Activated CD4-positive, alpha-beta T cell treated with anti-CD3 and anti-CD28 coated beads, Interleukin-2, Interleukin-6, amounts not matched to agents 100 ng/mL and 50 ng/mL, durations not matched to agents 16 hours and 8 hours (primary cell): ENCODE measurements at regions not wholly inside any gene's neighbourhood (a gene's known extent, or its start where the extent isn't known, plus 50 kb on each side); places are given as distances from the start of the nearest gene placed in this dataset.

ENCODE experiments used
- DNase-seq: peaks from one replicate; pipeline ENCODE4 v3.0.0-alpha.2; 2020

- DNase-seq = no peak
Observed at GRCh38 chr2:16007167-16007934, 67.0 kb downstream of the MYCN start.

- no peak for DNase-seq
Observed at GRCh38 chr2:16006537-16007166, 66.3 kb downstream of the MYCN start.

- DNase-seq = peak; percentile 1
Observed at GRCh38 chr2:16005816-16006536, 65.6 kb downstream of the MYCN start.

DNA sequence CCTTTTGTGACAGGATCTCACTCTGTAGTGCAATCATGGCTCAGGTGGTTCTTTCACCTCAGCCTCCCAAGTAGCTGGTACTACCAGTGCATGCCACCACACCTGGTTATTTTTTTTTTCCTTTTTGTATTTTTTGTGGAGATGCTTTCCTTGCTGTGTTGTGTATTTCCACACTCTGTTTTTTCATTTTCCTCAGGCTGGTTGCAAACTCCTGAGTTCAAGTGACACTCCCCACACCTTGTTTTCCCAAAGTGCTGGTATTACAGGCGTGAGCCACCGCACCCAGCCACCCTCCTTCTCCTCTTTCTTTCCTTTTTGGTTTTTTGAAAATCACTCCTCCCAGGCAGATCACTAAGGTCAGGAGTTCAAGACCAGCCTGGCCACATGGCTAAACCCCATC lies 65.0 kb downstream of the MYCN start:
- DNase-seq = no peak

DNA sequence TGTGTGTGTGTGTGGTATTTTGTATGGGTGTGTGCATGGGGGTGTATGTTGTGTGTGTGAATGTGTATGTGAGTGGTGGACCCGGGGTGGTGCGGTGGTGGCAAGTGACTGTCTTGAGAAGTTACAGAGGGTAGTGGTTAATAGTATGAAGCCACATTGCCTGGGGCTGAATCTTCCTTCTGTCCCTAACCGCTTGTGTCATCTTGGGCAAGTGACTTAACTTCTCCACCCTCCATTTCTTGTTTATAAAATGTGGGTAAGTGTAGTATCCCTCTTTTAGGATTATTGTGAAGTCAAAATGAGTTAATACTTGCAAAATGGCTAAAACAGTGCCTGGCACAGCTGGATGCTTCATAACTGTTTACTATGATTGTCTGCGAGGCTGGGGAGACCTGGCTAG lies 63.5 kb downstream of the MYCN start:
- DNase-seq = no peak

DNA sequence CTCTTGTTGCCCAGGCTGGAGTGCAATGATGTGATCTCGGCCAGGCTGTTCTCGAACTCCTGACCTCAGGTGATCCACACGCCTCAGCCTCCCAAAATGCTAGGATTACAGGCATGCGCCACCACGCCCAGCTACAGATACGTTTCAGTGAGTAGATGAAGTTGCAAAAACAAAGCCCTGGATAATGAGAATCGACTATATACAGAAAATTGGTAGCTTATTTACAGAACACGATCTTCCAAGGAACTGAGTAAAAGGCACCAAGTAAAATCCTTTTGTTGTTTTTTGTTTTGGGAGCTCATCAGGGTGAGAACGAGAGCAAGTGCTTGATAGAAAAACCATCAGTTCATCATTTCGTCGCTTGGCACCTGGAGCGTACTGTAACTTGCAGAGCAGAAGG lies 62.8 kb downstream of the MYCN start:
- DNase-seq = no peak

DNA sequence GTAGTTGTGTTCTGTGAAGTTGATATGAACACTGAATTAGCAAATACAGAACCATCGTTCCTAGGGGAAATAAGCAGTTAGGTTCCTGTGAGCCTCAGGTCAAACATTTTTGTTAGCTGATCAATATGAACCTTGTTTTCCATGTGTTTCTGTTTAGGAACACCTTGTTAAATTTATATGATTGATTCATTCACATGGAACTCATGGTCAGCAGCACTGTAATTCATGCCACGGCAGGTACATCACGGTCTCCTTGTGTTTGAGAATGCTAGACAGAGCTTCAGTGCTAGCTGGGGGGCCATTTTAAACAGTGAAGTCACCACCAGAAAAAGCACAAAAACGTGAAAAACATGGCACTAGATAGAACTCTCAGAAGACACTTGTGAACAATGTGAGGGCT lies 62.2 kb downstream of the MYCN start:
- no peak for DNase-seq

- DNase-seq = no peak
Observed at GRCh38 chr2:16002144-16002543, 61.8 kb downstream of the MYCN start.

- DNase-seq = no peak
Observed at GRCh38 chr2:16000642-16001041, 60.3 kb downstream of the MYCN start.

DNA sequence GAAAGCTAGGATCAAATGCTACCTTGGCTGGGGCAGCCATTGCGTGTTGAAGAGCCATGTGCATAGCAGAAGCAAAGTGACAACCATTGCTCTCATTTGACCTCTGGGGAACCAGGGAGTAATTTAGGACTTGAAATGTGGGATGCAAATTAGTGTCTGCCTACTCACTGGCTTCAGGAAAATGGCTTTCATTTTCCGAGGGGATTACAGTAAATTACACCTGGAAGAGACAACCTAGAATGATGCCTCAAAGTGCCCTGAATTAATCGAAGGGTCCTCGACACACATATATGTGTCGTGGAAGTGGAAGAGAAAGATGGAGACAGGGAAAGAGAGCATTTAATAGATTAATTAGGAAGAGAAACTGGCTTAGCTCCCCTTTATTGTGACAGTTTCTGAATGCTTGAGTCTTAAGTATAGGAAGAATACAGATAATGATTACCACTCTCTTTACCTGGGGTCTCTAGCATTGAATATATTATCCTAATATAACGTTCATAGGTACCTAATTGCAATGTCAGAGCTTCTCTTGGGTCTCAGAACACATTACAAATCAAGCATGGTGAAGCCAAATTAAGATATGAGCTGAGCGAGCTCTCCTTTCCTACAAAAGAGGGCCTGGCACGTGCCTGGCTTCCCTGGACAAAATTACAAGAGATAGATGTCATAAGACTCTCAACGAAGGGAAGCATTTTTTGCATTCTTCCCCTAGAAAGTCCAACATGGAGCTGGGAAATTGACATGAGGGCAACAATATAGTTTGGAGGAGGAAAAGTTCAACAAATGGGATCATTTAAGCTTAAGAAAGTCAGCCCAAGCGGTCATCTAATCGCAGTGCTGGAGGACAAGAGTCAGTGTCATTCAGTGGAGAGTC lies 59.5 kb downstream of the MYCN start:
- no peak for DNase-seq

DNA sequence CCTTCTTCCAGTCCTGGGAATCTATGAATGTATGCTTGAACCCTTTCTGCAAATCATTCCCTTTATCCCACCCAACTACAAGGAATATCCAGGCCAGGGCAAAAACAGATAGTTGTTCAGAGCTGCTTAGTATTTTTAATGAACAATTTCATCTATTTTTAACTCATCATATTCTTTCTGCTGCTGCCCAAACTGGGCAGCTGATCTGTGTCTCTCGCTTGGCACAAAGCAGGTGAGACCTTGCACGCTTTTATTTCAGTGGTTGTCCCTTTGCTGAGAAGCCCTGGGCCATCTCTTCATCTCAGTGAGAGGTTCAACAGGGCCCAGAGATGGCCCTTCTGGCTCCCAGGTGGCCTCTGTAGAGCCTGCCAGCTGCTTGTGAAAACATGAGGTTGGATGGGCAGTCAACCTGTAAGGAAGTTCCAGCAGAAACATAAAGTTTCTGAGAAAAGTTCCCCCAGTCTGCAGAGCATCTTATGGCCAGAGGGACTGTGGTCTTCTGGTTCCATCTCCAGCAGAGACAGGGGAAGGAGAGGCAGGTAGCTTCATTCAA lies 57.5 kb downstream of the MYCN start:
- no peak for DNase-seq

DNA sequence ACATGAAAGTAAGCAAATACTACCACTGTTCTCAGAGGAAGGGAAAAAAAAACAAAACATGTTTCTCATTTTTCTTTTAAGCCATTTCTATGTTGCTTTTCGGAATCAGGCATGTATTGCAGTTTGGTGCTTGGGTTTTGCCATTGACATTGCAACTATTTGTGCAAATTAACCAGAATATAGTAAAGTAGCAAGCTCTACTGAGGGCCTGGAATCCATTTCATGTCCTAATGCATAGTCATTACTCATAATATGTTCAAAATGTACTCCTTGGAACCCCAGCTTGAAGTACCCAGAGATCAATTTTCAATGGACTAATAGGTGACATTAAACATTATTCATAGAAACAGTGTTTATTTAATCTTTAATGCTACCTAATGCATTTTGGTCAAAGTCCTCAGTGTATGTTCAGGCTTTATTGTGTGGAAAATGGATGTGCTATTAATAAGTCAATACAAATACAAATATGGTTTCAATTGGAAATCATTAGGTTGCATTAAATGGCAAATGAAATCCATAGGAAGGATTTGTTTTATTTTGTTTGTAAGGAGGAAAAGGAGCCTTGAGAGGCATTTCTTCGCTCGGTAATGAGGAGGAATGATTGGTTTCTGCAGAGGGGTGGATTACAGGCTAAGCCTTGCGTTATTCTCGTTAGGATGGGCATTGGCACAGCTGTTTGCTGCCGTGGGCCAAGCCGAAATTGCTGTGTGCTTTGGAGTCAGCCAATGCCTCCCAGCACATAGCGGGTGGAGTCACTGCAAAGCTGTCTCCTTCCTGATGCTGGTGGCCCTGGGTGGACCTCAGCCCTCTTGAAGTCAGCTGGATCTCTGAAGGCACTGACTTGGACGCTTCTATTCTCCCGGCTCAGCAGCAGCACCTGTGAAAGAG lies 56.4 kb downstream of the MYCN start:
- DNase-seq = no peak
